ENCODE measurements at regions not wholly inside any gene's neighbourhood (a gene's known extent, or its start where the extent isn't known, plus 50 kb on each side); places are given as distances from the start of the nearest gene placed in this dataset.

DNA sequence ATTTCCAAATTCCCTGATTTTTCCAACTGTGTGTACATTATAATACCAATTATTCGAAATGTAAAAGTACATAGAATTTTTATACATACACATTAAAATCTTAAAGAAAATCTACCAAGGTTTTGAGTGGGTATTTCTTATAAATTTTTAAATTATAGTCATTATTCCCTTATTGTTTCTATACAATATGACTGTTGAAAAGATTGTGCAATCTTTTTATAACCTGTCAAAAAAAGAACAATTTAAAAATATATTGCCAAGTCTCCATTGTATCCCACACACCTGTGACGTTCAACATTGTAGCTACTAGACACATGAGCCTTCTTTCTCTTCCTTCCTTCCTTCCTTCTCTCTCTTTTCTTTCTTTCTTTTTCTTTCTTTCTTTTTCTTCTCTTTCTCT lies 473.2 kb upstream of the CHRM3 start:
- no peak for TF ChIP-seq ZFX (IDR thresholded peaks at IDR 0.05)
- TF ChIP-seq, protein P1, sequence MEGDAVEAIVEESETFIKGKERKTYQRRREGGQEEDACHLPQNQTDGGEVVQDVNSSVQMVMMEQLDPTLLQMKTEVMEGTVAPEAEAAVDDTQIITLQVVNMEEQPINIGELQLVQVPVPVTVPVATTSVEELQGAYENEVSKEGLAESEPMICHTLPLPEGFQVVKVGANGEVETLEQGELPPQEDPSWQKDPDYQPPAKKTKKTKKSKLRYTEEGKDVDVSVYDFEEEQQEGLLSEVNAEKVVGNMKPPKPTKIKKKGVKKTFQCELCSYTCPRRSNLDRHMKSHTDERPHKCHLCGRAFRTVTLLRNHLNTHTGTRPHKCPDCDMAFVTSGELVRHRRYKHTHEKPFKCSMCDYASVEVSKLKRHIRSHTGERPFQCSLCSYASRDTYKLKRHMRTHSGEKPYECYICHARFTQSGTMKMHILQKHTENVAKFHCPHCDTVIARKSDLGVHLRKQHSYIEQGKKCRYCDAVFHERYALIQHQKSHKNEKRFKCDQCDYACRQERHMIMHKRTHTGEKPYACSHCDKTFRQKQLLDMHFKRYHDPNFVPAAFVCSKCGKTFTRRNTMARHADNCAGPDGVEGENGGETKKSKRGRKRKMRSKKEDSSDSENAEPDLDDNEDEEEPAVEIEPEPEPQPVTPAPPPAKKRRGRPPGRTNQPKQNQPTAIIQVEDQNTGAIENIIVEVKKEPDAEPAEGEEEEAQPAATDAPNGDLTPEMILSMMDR (conservative IDR thresholded peaks at IDR 0.05), result no peak
